Neuronal stem cell (in vitro differentiated cells): ENCODE measurements at regions not wholly inside any gene's neighbourhood (a gene's known extent, or its start where the extent isn't known, plus 50 kb on each side); places are given as distances from the start of the nearest gene placed in this dataset.
A peak's percentile ranks its signal among the peaks of the same experiment; 100 is the strongest.

ENCODE experiments used
- DNase-seq: peaks from one replicate; pipeline ENCODE4 v3.0.0-alpha.2; 2013; ENCODE audit warnings: low spot score
- H2AFZ ChIP-seq: one replicate; pipeline ENCODE4 v1.6.1; 2013; ENCODE audit warnings: mild to moderate bottlenecking, low read length, inconsistent platforms
- H2AK5ac ChIP-seq: 2 replicates; pipeline ENCODE4 v1.6.1; 2013; ENCODE audit warnings: low read depth, mild to moderate bottlenecking, inconsistent platforms, low read length, moderate library complexity, mixed read lengths
- H2BK120ac ChIP-seq: 2 replicates; pipeline ENCODE4 v1.6.1; 2013; ENCODE audit warnings: low read depth, mild to moderate bottlenecking, inconsistent platforms, low read length, moderate library complexity, mixed read lengths
- H2BK12ac ChIP-seq: one replicate; pipeline ENCODE4 v1.6.1; 2013; ENCODE audit warnings: low read length, inconsistent platforms
- H2BK15ac ChIP-seq: 2 replicates; pipeline ENCODE4 v1.6.1; 2013; ENCODE audit warnings: mild to moderate bottlenecking, low read length, inconsistent platforms, mixed read lengths
- H2BK5ac ChIP-seq: one replicate; pipeline ENCODE4 v1.6.1; 2013; ENCODE audit warnings: inconsistent platforms, mild to moderate bottlenecking, low read length, moderate library complexity
- H3K14ac ChIP-seq: one replicate; pipeline ENCODE4 v1.6.1; 2013; ENCODE audit warnings: low read length, inconsistent platforms
- H3K18ac ChIP-seq: 2 replicates; pipeline ENCODE4 v1.6.1; 2013; ENCODE audit warnings: low read length, inconsistent platforms
- H3K23ac ChIP-seq: 2 replicates; pipeline ENCODE4 v1.6.1; 2013; ENCODE audit warnings: low read depth, mild to moderate bottlenecking, mixed read lengths, low read length, inconsistent platforms; ENCODE audit not compliant: poor library complexity
- H3K27ac ChIP-seq: replicated peaks from 3 replicates; pipeline ENCODE4 v1.5.1; 2013; ENCODE audit warnings: low read length, inconsistent platforms
- H3K27me3 ChIP-seq, 3 experiments: 2 replicates each; pipeline ENCODE4 v1.6.1; 2013; ENCODE audit warnings: low read length in 3 of 3, mild to moderate bottlenecking in 2 of 3, inconsistent platforms in 1 of 3, low read depth in 1 of 3, mixed read lengths in 1 of 3, moderate library complexity in 1 of 3; ENCODE audit not compliant: control insufficient read depth in 3 of 3, insufficient read depth in 3 of 3
- H3K36me3 ChIP-seq, 2 donors: replicated peaks in 1 of 2; 2 replicates each; pipeline ENCODE4 v1.6.1; 2013; ENCODE audit warnings: low read length in 2 of 2; ENCODE audit not compliant: control insufficient read depth in 2 of 2, insufficient read depth in 2 of 2
- H3K4ac ChIP-seq: 2 replicates; pipeline ENCODE4 v1.6.1; 2013; ENCODE audit warnings: inconsistent platforms, mild to moderate bottlenecking, low read length, moderate library complexity
- H3K4me1 ChIP-seq, 2 donors: 1 replicate in 1 of 2; 2 replicates in 1 of 2; pipeline ENCODE4 v1.6.1; 2013; ENCODE audit warnings: low read length in 2 of 2, low read depth in 1 of 2; ENCODE audit not compliant: control insufficient read depth in 2 of 2, insufficient read depth in 1 of 2
- H3K4me2 ChIP-seq: one replicate; pipeline ENCODE4 v1.6.1; 2013; ENCODE audit warnings: mild to moderate bottlenecking, low read length, inconsistent platforms; ENCODE audit not compliant: insufficient read depth, poor library complexity, severe bottlenecking
- H3K4me3 ChIP-seq, 2 donors: 2 replicates each; pipeline ENCODE4 v1.5.1; 2013; ENCODE audit warnings: low read length in 2 of 2, mild to moderate bottlenecking in 2 of 2, inconsistent platforms in 1 of 2, moderate library complexity in 1 of 2
- H3K79me1 ChIP-seq: one replicate; pipeline ENCODE4 v1.6.1; 2013; ENCODE audit warnings: low read depth, mild to moderate bottlenecking, inconsistent platforms, low read length, moderate library complexity
- H3K9ac ChIP-seq: one replicate; pipeline ENCODE4 v1.6.1; 2013; ENCODE audit warnings: mild to moderate bottlenecking, low read depth, low read length, inconsistent platforms; ENCODE audit not compliant: poor library complexity
- H3K9me3 ChIP-seq, 2 donors: replicated peaks in 1 of 2; 2 replicates each; pipeline versions ENCODE3 to v1.6.1; 2013; ENCODE audit warnings: low read length in 2 of 2, mild to moderate bottlenecking in 2 of 2, inconsistent platforms in 1 of 2, low read depth in 1 of 2, mixed read lengths in 1 of 2, moderate library complexity in 1 of 2; ENCODE audit not compliant: control insufficient read depth in 2 of 2, insufficient read depth in 1 of 2
- H4K8ac ChIP-seq: one replicate; pipeline ENCODE4 v1.6.1; 2013; ENCODE audit warnings: low read depth, mild to moderate bottlenecking, inconsistent platforms, low read length, moderate library complexity
- H4K91ac ChIP-seq: one replicate; pipeline ENCODE4 v1.6.1; 2013; ENCODE audit warnings: low read length, low read depth, mild to moderate bottlenecking, inconsistent platforms; ENCODE audit not compliant: poor library complexity
- WGBS, 2 donors: extraction: QIAGEN DNeasy Blood & Tissue Kit; methylation state at CpG; one replicate each; pipeline ENCODE4 v1.1.7; 2013; ENCODE audit warnings: missing lambda C conversion rate in 2 of 2, mixed read lengths in 1 of 2; ENCODE audit not compliant: insufficient read length in 2 of 2, insufficient replicate concordance in 1 of 2; ENCODE audit errors: extremely low coverage in 2 of 2; 5-methylcytosine and 5-hydroxymethylcytosine counted together

GRCh38 chr1:178033019-178033418, 60.9 kb upstream of the RASAL2 start:
- no peak overlapping the region for H3K9ac ChIP-seq
- H3K4me2 ChIP-seq, result no peak overlapping the region
- no peak overlapping the region for H4K91ac ChIP-seq
- no peak for DNase-seq
- no peak overlapping the region for H3K14ac ChIP-seq
- H3K4me3 ChIP-seq, result no peak overlapping the region
- no peak overlapping the region for H2AFZ ChIP-seq
- no peak overlapping the region for H3K4ac ChIP-seq
- no peak overlapping the region for H4K8ac ChIP-seq
- H3K27ac ChIP-seq, result no peak overlapping the region
- no peaks in the 10 kb centered on the region for H3K79me1 ChIP-seq
- H3K27me3 ChIP-seq, result no peaks in the 10 kb centered on the region
- no peak overlapping the region for H2BK12ac ChIP-seq
- H3K36me3 ChIP-seq, result no peaks in the 10 kb centered on the region
- no peak overlapping the region for H3K23ac ChIP-seq
- no peak overlapping the region for H2BK15ac ChIP-seq
- H3K9me3 ChIP-seq, result peaks cover 0 to 3% of the 10 kb centered on the region in 2 donors
- H3K4me1 ChIP-seq, result no peaks in the 10 kb centered on the region
- H2BK5ac ChIP-seq, result no peak overlapping the region
- H3K18ac ChIP-seq, result no peak overlapping the region
- H2BK120ac ChIP-seq, result no peak overlapping the region
- no CpG with 5 or more reads among the region's 2 CpGs for WGBS, 2 donors
- no peak overlapping the region for H2AK5ac ChIP-seq

GRCh38 chr1:178034676-178035075, 59.2 kb upstream of the RASAL2 start:
- Histone ChIP-seq H3K27ac (no peak overlapping the region), H2BK120ac (no peak overlapping the region), H2BK5ac (no peak overlapping the region), H2AFZ (no peak overlapping the region), H2AK5ac (no peak overlapping the region), H3K23ac (no peak overlapping the region), H3K4me1 (peaks cover 0 to 2% of the 10 kb centered on the region in 2 donors), H2BK12ac (no peak overlapping the region), H3K9ac (no peak overlapping the region), H3K4ac (no peak overlapping the region), H3K18ac (no peak overlapping the region), H2BK15ac (no peak overlapping the region), H4K91ac (no peak overlapping the region), H4K8ac (no peak overlapping the region), H3K14ac (no peak overlapping the region), H3K9me3 (peaks cover 0 to 3% of the 10 kb centered on the region in 2 donors), H3K4me2 (no peak overlapping the region), H3K27me3 (no peaks in the 10 kb centered on the region), H3K36me3 (no peaks in the 10 kb centered on the region), H3K4me3 (no peak overlapping the region), H3K79me1 (no peaks in the 10 kb centered on the region)
- WGBS, 2 donors, result no CpG with 5 or more reads among the region's 2 CpGs
- no peak for DNase-seq

GRCh38 chr1:178036090-178036489, 57.8 kb upstream of the RASAL2 start:
- Histone ChIP-seq H3K9ac (no peak overlapping the region), H2BK12ac (no peak overlapping the region), H3K14ac (no peak overlapping the region), H3K18ac (no peak overlapping the region), H2AK5ac (peak overlapping the region; percentile 5), H2BK15ac (no peak overlapping the region), H3K36me3 (no peaks in the 10 kb centered on the region), H3K4me1 (peaks cover 0 to 2% of the 10 kb centered on the region in 2 donors), H3K4ac (no peak overlapping the region), H3K4me3 (no peak overlapping the region), H4K91ac (no peak overlapping the region), H3K79me1 (no peaks in the 10 kb centered on the region), H4K8ac (no peak overlapping the region), H3K27me3 (no peaks in the 10 kb centered on the region), H3K4me2 (no peak overlapping the region), H2BK5ac (peak overlapping the region; percentile 76), H2AFZ (no peak overlapping the region), H3K27ac (no peak overlapping the region), H2BK120ac (no peak overlapping the region), H3K9me3 (peaks cover 0 to 3% of the 10 kb centered on the region in 2 donors), H3K23ac (no peak overlapping the region)
- WGBS, 2 donors, result no CpG with 5 or more reads among the region's 10 CpGs
- no peak for DNase-seq

- no CpG with 5 or more reads among the region's 58 CpGs for WGBS, 2 donors
- H3K27me3 ChIP-seq, result no peaks in the 10 kb centered on the region
- no peak overlapping the region for H2BK12ac ChIP-seq
- peak overlapping the region; percentile 97 for H3K18ac ChIP-seq
- peak overlapping the region; percentile 84 for H3K4ac ChIP-seq
- peak overlapping the region; percentile 44 for H3K9ac ChIP-seq
- H3K14ac ChIP-seq, result no peak overlapping the region
- peak overlapping the region; percentile 66 for H2BK5ac ChIP-seq
- peaks cover 0 to 2% of the 10 kb centered on the region in 2 donors for H3K4me1 ChIP-seq
- no peak overlapping the region for H2BK120ac ChIP-seq
- H4K8ac ChIP-seq, result no peak overlapping the region
- no peaks in the 10 kb centered on the region for H3K79me1 ChIP-seq
- H3K36me3 ChIP-seq, result no peaks in the 10 kb centered on the region
- peak overlapping the region in 1 of 2 donors; percentile 77 for H3K4me3 ChIP-seq
- peak overlapping the region; percentile 65 for H3K23ac ChIP-seq
- no peak overlapping the region for H4K91ac ChIP-seq
- H2AFZ ChIP-seq, result no peak overlapping the region
- peak overlapping the region; percentile 73 for H3K4me2 ChIP-seq
- H2AK5ac ChIP-seq, result peak overlapping the region; percentile 37
- H3K9me3 ChIP-seq, result peaks cover 0 to 3% of the 10 kb centered on the region in 2 donors
- H3K27ac ChIP-seq, result no peak overlapping the region
- H2BK15ac ChIP-seq, result peak overlapping the region; percentile 55
- DNase-seq, result peak; percentile 49
Measured at GRCh38 chr1:178037510-178038253, 56.2 kb upstream of the RASAL2 start.
